Activated CD4-positive, alpha-beta T cell treated with anti-CD3 and anti-CD28 coated beads, Interleukin-2, amount 50 U/mL, for 24 hours (primary cell): ENCODE measurements at regions not wholly inside any gene's neighbourhood (a gene's known extent, or its start where the extent isn't known, plus 50 kb on each side); places are given as distances from the start of the nearest gene placed in this dataset.
"Not testable (repeated sequence)": the region's sequence is repeated elsewhere in the genome, so short reads cannot be mapped to it uniquely, and the experiment has no call there.

Experiments
- DNase-seq, 2 donors: peaks; one replicate each; pipeline ENCODE4 v3.0.0-alpha.2; 2020; ENCODE audit warnings: low read depth in 1 of 2, low spot score in 1 of 2

DNA sequence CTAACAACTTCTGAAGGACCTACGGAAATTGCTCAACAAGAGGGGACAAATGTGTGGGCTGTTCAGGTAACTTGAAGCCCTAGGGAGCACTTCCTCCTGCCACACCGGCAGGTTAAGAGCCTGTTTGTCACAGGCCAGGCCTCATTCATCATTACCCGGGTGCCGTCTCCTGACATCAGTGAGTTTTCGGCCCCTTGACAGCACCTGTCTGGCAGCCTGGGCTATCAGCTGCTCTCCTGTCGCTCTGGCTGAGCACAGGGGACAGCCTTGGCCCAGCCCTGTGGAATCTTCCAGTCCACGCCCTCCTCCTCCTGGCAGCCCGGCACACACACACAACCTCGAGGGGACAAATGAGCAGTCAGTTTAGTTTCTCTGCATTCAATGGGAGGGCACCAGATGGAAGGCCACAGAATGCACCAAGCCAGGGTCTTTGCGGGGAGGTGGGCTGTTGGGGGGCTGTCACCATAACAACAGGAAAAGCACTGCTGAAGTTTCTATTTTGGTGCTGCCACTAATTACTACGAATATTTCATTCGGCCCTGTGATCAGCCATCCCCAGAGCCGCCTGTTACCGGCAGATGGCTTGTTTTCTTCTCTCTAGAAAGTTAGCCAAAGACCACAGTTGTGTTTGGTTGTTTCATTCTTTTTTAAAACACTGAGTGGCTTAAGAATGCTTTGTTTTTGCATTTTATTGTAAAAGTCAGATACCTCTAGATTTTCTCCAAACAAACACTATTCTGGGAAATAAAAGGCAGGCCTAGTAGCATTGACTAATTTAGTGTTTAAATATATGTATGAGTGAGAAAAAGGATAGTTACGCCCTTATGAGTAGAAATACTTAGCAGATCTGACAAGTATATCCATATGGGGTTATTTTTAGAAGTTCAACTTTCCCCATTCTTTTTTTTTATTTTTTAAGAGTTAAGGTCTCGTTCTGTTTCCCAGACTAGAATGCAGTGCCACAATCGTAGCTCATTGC, 189.9 kb upstream of the NDUFV2 start:
- no peak for DNase-seq

DNA sequence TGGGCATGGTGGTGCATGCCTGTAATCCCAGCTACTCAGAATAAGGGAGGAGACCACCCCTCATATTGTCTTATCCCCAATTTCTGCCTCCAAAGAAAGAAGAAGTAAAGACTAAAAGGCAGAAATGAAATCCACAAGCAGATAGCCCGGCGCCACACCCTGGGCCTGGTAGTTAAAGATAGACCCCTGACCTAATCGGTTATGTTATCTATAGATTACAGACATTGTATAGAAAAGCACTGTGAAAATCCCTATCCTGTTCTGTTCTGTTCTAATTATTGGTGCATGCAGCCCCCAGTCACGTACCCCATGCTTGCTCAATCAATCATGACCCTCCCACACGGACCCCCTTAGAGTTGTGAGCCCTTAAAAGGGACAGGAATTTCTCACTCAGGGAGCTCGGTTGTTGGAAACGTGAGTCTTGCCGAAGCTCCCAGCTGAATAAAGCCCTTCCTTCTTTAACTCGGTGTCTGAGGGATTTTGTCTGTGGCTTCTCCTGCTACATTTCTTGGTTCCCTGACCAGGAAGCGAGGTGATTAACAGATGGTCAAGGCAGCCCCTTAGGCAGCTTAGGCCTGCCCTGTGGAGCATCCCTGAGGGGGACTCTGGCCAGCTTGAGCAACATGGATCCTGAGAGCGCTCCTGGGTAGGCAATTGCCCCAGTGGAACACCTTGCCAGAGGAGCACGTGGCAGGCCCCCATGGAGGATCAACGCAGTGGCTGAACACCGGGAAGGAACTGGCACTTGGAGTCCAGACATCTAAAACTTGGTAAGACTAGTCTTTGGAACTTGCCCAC, 188.7 kb upstream of the NDUFV2 start:
- DNase-seq: not testable (repeated sequence)

DNA sequence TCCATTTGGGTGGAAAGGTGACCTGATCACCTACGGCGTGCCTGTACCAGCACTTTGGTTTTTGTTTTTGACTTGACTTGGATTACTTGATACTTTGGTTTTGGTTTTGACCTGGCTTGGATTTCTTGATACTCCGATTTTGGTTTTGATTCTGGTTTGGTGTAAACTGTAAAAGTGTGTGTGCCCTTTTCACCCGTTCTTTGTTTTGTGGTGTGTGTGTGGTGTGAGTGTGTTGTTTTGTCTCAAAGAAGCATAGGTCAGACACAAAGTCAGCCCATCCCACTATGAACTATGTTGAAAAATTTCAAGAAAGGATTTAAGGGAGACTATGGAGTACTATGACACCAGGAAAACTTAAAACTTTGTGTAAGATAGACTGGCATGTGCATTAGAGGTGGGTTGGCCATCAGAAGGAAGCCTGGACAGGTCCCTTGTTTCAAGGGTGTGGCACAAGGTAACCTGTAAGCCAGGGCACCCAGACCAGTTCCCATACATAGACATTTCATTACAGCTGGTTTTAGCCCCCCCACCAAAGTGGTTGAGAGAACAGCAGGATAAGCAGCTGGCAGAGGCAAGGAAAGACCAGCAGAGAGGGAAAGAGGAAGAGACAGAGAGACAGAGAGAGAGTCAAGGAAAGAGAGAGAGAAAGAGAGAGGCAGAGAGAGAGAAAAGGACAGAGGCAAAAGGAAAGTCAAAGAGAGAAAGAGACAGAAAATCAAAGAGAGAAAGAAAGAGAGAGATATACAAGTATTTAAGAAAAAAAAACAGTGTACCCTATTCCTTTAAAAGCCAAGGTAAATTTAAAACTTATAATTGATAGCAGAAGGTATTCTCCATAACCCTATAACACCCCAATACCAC, 187.9 kb upstream of the NDUFV2 start:
- not testable (repeated sequence) for DNase-seq

DNA sequence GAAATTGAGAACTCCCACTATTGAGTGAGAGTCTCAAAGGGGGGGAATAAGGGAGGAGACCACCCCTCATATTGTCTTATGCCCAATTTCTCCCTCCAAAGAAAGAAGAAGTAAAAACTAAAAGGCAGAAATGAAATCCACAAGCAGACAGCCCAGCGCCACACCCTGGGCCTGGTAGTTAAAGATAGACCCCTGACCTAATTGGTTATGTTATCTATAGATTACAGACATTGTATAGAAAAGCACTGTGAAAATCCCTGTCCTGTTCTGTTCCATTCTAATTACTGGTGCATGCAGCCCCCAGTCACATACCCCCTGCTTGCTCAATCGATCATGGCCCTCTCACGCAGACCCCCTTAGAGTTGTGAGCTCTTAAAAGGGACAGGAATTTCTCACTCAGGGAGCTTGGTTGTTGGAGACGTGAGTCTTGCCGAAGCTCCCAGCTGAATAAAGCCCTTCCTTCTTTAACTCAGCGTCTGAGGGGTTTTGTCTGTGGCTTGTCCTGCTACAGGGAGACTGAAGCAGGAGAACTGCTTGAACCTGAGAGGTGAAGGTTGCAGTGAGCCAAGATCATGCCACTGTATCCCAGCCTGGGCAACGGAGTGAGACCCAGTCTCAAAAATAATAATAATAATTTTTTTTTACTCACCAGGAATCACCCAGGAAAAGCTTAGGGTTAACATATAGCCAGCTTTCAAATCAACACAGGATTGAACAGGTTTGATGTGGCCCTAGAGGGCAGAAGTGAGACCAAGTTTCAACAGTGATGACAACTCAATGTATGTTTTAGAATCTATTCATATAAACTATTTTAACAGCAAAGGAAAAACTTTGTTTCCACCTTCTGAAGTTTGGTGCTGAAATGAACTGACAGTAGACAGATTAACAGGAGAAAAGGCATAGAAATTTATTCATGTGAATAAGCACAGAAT, 181.4 kb upstream of the NDUFV2 start:
- not testable (repeated sequence) for DNase-seq

DNA sequence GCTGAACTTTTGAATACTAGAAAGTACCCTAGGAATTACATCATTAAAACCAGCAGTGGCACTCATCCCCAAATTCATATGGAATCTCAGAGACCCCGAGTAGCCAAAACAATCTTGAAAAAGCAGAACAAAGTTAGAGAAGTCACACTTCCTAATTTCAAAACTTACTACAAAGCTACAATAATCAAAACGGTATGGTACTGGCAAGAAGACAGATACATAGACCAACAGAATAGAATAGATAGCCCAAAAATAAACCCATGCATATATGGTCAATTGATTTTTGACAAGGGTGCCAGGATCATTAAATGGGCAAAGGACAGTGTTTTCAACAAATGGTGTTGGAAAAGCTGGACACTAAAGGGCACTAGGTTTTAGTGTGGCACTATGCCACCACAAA, 176.0 kb upstream of the NDUFV2 start:
- no peak for DNase-seq

DNA sequence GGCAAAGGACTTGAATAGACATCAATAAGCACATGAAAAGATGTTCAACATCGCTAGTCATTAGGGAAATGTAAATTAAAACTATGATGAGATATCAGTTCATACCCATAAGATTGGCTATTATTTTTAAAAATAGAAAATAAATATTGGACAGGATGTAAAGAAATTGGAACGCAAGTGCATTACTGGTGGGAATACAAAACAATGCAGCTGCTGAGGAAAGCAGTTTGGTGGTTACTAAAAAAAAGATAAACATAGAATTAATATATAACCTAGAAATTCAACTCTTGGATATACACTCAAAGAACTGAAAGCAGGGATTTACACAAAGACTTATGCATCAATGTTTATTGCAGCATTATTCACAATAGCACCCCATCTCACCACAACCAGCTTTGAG, 174.5 kb upstream of the NDUFV2 start:
- DNase-seq: no peak

DNA sequence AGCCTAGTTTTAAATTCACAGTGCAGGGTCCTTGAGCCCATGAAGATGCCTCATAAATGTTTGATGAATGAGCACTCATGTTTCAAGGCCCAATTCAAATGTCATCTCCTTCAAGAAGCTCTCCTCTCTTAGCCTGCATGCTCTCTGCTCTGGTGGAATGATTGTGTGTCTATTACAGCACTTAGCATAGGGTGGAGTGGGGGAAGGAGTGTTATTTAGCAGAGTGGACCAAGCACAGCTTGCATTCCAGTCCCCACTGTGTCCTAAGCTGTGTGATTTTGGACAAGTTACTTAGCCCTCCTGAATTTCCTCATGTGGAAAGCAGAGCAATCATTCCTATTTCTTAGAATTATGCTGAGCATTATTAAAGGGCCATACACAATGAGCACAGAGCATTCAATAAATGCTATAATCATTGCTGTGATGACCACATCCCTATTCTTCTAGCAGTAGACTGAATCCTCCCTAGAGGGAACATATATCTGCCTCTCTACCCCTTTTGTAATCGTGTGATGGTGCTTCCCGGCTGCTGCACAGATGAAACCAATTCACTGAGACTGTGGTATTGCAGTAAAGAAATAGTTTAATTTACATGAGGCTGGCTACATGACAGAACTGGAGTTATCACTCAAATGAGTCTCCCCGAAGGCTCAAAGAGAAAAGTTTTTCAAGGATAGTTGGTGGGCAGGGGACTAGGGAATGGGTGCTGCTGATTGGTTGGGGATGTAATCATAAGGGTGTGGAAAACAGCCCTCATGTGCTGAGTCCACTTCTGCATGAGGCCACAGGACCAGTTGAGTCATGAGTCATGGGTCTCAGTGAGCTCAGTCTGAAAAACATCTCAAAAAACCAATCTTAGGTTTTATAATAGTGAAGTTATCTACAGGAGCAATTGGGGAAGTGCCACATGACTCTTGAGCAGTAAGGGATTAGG, 173.4 kb upstream of the NDUFV2 start:
- no peak for DNase-seq

DNA sequence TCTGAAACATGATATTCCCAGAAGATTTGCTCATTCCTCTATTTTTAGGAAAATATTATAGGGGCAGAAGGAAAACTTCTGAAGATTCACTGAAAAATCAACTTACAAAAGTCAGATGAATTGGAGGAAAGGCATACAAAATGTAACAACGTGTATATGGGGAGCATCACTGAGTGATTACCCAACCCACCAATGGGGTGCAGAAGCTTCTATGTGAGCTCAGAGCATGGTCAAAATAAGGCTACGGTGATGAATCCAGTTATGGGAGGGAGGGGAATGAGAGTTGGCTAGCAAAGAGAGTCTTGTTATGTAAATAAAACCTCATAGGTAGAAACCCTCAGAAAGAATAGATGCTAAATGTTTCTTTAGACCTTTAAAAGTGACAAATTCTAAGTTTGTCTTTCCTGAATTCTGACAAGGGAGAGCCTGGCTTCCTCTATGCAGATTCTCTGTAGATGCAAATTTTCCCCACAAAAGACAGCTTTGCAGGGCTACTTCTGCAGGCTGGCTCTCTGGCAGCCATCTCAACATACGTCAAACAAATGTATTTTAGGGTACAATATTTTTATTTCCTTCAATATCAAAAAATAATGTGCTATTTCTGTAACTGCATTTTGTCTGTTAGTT, 171.4 kb upstream of the NDUFV2 start:
- DNase-seq: no peak

DNA sequence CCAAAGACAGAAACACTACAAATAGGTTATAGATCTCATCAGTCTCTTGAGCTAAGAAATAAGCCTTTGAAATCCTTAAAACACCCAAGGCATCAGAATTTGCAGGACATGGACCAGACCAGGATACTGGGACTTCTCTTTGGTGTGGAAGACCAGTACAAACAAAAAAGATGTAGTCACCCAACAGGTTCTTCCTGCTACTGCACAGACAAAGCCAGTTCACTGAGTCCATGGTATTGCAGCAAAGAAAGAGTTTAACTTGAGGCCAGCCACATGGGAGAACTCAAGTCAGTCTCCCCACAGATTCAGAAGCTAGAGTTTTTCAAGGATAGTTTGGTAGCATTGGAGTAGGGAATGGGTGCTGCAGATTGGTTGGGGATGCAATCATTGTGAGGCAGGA, 169.6 kb upstream of the NDUFV2 start:
- DNase-seq: no peak

DNA sequence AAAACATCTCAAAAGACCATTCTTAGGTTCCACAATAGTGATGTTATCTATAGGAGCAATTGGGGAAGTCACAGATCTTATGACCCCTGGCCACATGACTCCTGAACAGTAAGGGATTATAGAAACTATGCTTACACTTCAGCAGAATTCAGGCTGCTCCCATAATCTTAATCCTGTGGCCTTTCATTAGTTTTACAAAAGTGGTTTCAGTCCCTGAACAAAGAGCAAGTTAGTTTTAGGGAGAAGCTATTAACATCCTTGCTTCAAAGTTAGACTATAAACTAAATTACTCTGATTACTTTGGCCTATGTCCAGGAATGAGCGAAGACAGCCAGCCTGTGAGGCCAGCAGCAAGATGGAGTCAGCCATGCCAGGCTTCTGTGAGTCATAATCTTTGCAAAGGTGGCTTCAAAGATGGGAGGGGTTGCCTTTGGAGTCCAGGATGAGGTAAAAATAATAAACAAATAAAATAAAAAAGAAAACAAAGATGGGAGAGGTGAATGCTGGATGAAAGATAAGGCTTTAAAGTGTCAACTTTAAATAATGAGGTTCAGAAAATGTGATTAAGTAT, 168.7 kb upstream of the NDUFV2 start:
- no peak for DNase-seq

DNA sequence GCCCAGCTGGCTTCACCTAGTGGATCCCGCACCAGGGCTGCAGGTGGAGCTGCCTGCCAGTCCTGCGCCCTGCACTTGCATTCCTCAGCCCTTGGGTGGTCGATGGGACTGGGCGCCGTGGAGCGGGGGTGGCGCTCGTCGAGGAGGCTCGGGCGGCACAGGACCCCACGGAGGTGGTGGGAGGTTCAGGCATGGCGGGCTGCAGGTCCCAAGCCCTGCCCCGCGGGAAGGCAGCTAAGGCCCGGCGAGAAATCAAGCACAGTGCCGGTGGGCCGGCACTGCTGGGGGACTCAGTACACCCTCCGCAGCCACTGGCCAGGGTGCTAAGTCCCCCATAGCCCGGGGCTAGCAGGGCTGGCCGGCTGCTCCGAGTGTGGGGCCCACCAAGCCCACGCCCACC, 167.2 kb upstream of the NDUFV2 start:
- DNase-seq: not testable (repeated sequence)

DNA sequence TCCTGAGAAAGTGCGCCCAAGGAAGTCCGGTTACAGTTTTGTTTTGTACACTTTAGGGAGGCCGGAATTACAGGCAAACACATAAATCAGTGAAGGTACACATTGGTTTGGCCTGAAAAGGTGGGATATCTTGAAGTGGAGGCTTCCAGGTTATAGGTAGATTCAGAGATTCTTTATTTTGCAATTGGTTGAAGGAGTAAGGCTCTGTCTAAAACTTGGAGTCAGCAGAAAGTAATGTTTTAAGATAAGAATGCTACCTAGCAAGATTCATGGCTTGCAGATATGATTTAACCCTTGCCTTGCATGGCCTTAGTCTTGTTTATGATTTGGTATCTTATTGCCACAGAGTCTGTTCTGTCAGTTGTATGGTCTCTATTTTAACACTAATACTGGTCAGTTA, 165.9 kb upstream of the NDUFV2 start:
- DNase-seq: no peak

DNA sequence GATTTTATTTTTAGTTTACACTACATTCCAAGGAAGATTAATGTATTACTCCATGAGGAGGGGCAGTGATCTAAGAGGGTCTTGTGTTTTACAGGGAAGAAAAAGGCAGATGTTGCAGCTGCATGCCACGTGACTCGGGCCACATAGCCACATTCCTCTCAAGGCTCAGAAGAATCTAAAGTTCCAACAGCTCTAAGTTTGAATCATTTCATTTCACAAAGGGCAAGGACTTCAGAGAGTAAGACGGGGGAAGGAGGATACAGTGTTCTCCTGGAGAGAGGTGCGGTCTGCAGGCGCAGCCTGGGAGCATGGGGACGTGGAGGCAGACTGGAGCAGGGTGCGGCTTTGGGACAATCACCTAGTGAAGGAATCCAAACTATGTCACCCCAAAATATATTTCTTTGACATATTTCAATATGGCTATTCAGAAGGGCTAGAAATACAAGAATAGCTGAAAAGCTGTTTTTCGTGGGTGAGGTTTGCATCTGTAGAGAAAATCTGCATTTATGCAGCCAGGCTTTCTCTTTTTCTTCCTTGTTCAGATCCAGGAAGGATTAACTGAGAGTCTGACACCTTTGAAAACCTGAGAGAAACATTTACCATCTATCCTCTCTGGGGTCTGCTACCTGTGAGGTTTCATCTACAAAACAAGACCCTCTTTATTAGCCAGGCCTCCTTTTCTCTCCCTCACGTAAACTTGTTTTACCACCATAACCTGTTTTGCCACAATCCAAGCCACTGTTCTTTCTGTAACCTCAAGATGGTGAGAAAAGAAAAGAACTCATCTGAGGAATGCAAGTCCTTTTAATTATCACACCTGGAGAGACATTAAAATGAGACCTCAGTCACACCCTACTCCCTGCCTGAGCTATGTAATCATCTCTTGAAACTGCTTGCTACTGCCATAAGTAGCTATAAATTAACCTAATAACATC, 165.1 kb upstream of the NDUFV2 start:
- DNase-seq: no peak

DNA sequence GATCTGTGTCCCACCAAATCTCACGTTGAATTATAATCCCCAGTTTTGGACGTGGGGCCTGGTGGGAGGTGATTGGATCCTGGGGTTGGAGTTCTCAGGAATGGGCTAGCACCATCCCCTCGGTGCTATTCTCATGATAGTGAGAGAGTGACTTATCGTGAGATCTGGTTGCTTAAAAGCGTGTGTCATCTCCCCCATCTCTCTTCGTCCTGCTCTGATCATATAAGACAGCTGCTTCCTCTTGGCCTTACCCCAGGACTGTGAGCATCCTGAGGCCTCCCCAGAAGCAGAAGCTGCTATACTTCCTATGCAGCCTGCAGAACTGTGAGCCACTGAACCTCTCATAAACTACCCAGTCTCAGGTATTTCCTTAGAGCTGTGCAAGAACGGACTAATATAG, 163.7 kb upstream of the NDUFV2 start:
- no peak for DNase-seq

DNA sequence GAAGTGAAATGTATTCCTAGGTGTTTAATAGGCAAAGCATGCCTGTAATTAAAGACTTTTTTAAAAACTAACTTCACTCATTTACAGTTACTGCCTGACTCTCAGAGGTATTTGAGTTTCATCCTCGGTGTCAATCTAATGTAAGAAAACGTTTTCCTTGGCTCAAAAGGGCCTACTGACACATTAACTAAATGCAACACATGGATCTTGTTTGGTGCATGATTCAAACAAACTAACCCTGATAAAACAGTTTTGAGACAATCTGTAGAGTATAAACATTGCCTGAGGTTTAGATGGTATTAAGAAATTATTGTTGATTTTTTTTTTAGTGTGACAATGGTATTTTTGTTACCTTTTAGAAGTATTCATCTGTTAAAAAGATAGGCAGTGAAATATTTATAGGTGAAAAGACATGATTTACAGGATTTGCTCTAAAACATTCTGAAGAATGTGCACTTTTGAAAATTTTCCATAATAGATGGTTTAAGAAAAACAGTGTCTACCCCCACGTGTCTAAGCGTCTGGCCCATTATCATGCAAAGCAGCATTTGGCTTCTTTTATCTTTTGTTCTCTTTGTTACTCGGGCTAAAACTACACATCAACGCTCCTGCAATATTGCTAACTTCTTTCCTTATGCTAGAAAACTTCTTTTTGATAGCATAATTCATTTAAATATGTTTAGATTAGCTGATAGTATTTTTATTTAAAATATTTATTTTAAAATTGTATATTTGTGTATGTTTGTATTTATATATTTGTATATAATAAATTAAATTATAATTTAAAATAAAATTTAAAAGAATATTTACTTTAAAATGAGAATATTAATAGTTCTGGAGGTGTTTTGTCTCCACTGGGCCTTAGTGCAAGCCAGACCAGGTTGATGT, 160.2 kb upstream of the NDUFV2 start:
- DNase-seq: no peak

DNA sequence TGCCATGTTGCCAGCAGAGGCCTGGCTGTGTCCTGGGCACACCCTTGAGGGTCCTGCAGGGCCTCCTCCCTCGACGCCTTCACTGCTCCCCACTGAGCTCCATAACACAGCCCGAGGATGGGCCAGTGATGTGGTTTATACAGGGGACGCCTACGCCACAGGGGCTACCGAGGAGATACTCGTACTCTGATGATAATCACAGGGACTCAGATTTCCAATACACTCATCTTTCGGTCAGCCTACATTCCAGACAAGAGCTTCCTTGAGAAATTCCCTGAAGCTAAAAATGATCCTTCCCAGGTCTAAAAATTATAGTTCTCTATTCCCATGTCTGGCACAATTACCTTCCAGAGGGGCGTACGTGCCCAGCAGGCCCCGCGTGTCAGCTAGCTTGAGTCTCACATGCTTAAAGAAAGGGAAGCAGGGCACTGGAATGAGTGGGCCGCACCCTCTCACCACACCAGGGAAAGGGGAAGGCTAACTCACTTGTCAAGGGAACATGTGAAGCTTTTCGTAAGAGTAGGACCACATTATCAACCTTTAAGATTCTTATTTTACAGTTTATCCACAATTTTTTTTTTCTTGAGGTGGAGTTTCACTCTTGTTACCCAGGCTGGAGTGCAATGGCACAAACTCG, 159.5 kb upstream of the NDUFV2 start:
- DNase-seq: no peak
